HCT116 (cell line): ENCODE measurements at regions not wholly inside any gene's neighbourhood (a gene's known extent, or its start where the extent isn't known, plus 50 kb on each side); places are given as distances from the start of the nearest gene placed in this dataset.

Experiments
- ATAC-seq: fragments of 200-7000 bp; cut with Tn5 transposase; 2 replicates; pipeline ENCODE4 v1.9.1; 2020; ENCODE audit warnings: mild to moderate bottlenecking, moderate library complexity
- BruUV-seq: library from RNA; stranded (reverse); fragments of 400-500 nt; replicated peaks from 2 replicates; lab custom pipeline; 2021; lab: Mats Ljungman, UMichigan
- CTCF ChIA-PET: fragments of 300-600 bp; sonication (Branson Sonifier 250); formaldehyde crosslinking; loops from one replicate; lab custom pipeline; 2021; ENCODE audit warnings: antibody characterized with exemption; lab: Charles Lee
- POLR2A ChIA-PET: fragments of 300-600, 350-600 bp; sonication (Branson Sonifier 250); formaldehyde crosslinking; loops from one replicate; lab custom pipeline; 2021; ENCODE audit warnings: antibody characterized with exemption; lab: Charles Lee
- RAD21 ChIA-PET, 2 experiments: fragments of 300-600 bp; sonication (Branson Sonifier 250); formaldehyde crosslinking; loops; one replicate each; lab custom pipeline; 2023; ENCODE audit warnings: low total read pairs in 2 of 2; ENCODE audit not compliant: uncharacterized antibody in 2 of 2, unreplicated experiment in 2 of 2, low non-redundant PET in 1 of 2; lab: Charles Lee
- DNase-seq: peaks from one replicate; pipeline ENCODE4 v3.0.0-alpha.2; 2010; ENCODE audit warnings: low read depth, low spot score
- H2AFZ ChIP-seq: fragments of 200-600 bp; shearing (Covaris generic), sonication (generic); 2 replicates; pipeline ENCODE4 v1.6.1; 2017; ENCODE audit warnings: low read depth, mixed run types, mixed read lengths, antibody characterized with exemption, low read length; ENCODE audit not compliant: poor library complexity, severe bottlenecking
- H3K27ac ChIP-seq: 2 replicates; pipeline ENCODE4 v1.5.1; 2012; ENCODE audit warnings: low read depth, low read length
- H3K27me3 ChIP-seq: fragments of 200-600 bp; sonication (generic); 2 replicates; pipeline ENCODE4 v1.6.1; 2016; ENCODE audit warnings: mixed run types, low read length, mixed read lengths; ENCODE audit not compliant: insufficient read depth
- H3K36me3 ChIP-seq, 2 experiments: fragments of 200-500 bp in 1 of 2; fragments of 200-600 bp in 1 of 2; sonication (Bioruptor generic) in 1 of 2; sonication (generic) in 1 of 2; 2 replicates each; pipeline versions ENCODE4 v1.5.1 to v1.6.1; 2014 to 2016; ENCODE audit warnings: low read length in 2 of 2, inconsistent platforms in 1 of 2, mixed read lengths in 1 of 2, mixed run types in 1 of 2; ENCODE audit not compliant: insufficient read depth in 2 of 2, control insufficient read depth in 1 of 2
- H3K4me1 ChIP-seq, 2 experiments: fragments of 200-600 bp in 1 of 2; sonication (generic) in 1 of 2; 2 replicates each; pipeline versions ENCODE4 v1.5.1 to v1.6.1; 2012 to 2017; ENCODE audit warnings: low read length in 2 of 2, inconsistent platforms in 1 of 2, mild to moderate bottlenecking in 1 of 2, mixed read lengths in 1 of 2, mixed run types in 1 of 2, moderate library complexity in 1 of 2; ENCODE audit not compliant: insufficient read depth in 2 of 2, control insufficient read depth in 1 of 2
- H3K4me2 ChIP-seq: fragments of 200-600 bp; sonication (generic); 2 replicates; pipeline ENCODE4 v1.6.1; 2017; ENCODE audit warnings: mixed run types, low read length, mixed read lengths
- H3K4me3 ChIP-seq, 2 experiments: fragments of 200-600 bp in 1 of 2; sonication (generic) in 1 of 2; replicated peaks in 1 of 2; 2 replicates each; pipeline ENCODE4 v1.5.1; 2011 to 2016; ENCODE audit warnings: low read length in 2 of 2, control low read depth in 1 of 2, low read depth in 1 of 2, mild to moderate bottlenecking in 1 of 2, mixed read lengths in 1 of 2, mixed run types in 1 of 2
- H3K79me2 ChIP-seq: fragments of 200-600 bp; sonication (generic); 2 replicates; pipeline ENCODE4 v1.6.1; 2017; ENCODE audit warnings: mild to moderate bottlenecking, mixed run types, low read length, moderate library complexity, mixed read lengths; ENCODE audit not compliant: insufficient read depth
- H3K9ac ChIP-seq: fragments of 200-600 bp; sonication (generic); 2 replicates; pipeline ENCODE4 v1.6.1; 2016; ENCODE audit warnings: low read length, mixed read lengths
- H3K9me2 ChIP-seq: fragments of 200-600 bp; sonication (generic), shearing (Covaris generic); 2 replicates; pipeline ENCODE4 v1.6.1; 2017; ENCODE audit warnings: mixed run types, mild to moderate bottlenecking, moderate library complexity; ENCODE audit not compliant: insufficient read depth
- H3K9me3 ChIP-seq, 2 experiments: fragments of 200-500 bp in 1 of 2; fragments of 200-600 bp in 1 of 2; sonication (Bioruptor generic) in 1 of 2; sonication (generic) in 1 of 2; 2 replicates each; pipeline ENCODE4 v1.6.1; 2014 to 2017; ENCODE audit warnings: low read length in 2 of 2, mixed read lengths in 2 of 2, inconsistent platforms in 1 of 2, low read depth in 1 of 2, mild to moderate bottlenecking in 1 of 2, mixed run types in 1 of 2, moderate library complexity in 1 of 2; ENCODE audit not compliant: control insufficient read depth in 1 of 2, insufficient read depth in 1 of 2
- H4K20me1 ChIP-seq: fragments of 200-600 bp; sonication (generic), shearing (Covaris generic); 2 replicates; pipeline ENCODE4 v1.6.1; 2017; ENCODE audit warnings: mixed run types, mild to moderate bottlenecking, moderate library complexity; ENCODE audit not compliant: insufficient read depth
- CTCF ChIP-seq, 3 experiments: fragments of 200-600 bp in 1 of 3; sonication (generic) in 1 of 3; IDR thresholded peaks in 2 of 3; conservative IDR thresholded peaks in 1 of 3; 2 replicates each; pipeline ENCODE4 v1.5.1; 2012 to 2017; ENCODE audit warnings: low read depth in 2 of 3, low read length in 2 of 3, antibody characterized with exemption in 1 of 3, borderline replicate concordance in 1 of 3, control low read depth in 1 of 3, mild to moderate bottlenecking in 1 of 3, mixed read lengths in 1 of 3, mixed run types in 1 of 3, moderate library complexity in 1 of 3; ENCODE audit not compliant: insufficient read depth in 1 of 3
- EGR1 ChIP-seq: IDR thresholded peaks from 2 replicates; pipeline ENCODE4 v1.6.1; 2012; ENCODE audit warnings: low read depth
- ELF1 ChIP-seq: IDR thresholded peaks from 2 replicates; pipeline ENCODE4 v1.6.1; 2012; ENCODE audit warnings: low read depth, borderline replicate concordance
- EZH2 ChIP-seq: fragments of 200-600 bp; sonication (generic); IDR thresholded peaks from 2 replicates; pipeline ENCODE4 v1.6.1; 2017; ENCODE audit warnings: antibody characterized with exemption, mixed run types
- EZH2phosphoT487 ChIP-seq: fragments of 200-600 bp; IDR thresholded peaks from 2 replicates; pipeline ENCODE4 v1.6.1; 2018; ENCODE audit warnings: antibody characterized with exemption, borderline replicate concordance
- MAX ChIP-seq: IDR thresholded peaks from 2 replicates; pipeline ENCODE4 v1.6.1; 2012
- POLR2AphosphoS5 ChIP-seq: IDR thresholded peaks from 2 replicates; pipeline ENCODE4 v1.6.1; 2011; ENCODE audit warnings: mild to moderate bottlenecking, low read depth, low read length, moderate library complexity
- REST ChIP-seq: IDR thresholded peaks from 2 replicates; pipeline ENCODE4 v1.6.1; 2012; ENCODE audit warnings: low read depth
- SIN3A ChIP-seq: IDR thresholded peaks from 2 replicates; pipeline ENCODE4 v1.6.1; 2012; ENCODE audit warnings: low read depth
- ZFX ChIP-seq: fragments of 450-650 bp; IDR thresholded peaks from 2 replicates; pipeline ENCODE4 v1.6.1; 2017
- intact Hi-C: fragments of 100-400 bp; cut with micrococcal nuclease; formaldehyde crosslinking; loops from 2 replicates; pipeline ENCODE4 v1.10.0; 2022

GRCh38 chr2:57397550-57398360 is 648.9 kb upstream of the VRK2 start:
- Histone ChIP-seq H3K4me2 (no peak overlapping the region), H2AFZ (no peak overlapping the region), H3K4me1 (no peaks in the 10 kb centered on the region), H3K9ac (no peak overlapping the region), H3K27me3 (no peaks in the 10 kb centered on the region), H4K20me1 (no peaks in the 10 kb centered on the region), H3K4me3 (no peak overlapping the region), H3K79me2 (no peaks in the 10 kb centered on the region), H3K9me3 (no peaks in the 10 kb centered on the region), H3K9me2 (no peaks in the 10 kb centered on the region), H3K36me3 (no peaks in the 10 kb centered on the region), H3K27ac (no peak overlapping the region)
- TF ChIP-seq POLR2AphosphoS5 (no peak), MAX (no peak), ELF1 (no peak), EGR1 (no peak), SIN3A (no peak), EZH2 (no peak), CTCF (IDR thresholded peaks at IDR 0.05 in 2 of 3, conservative IDR thresholded peaks at IDR 0.05 in 1 of 3; ENCODE audit: borderline replicate concordance in 1 of 3, insufficient read depth in 1 of 3, low read depth in 2 of 3, low read length in 2 of 3) (no peak)
- ChIA-PET POLR2A (no interaction called here), CTCF (no interaction called here), RAD21 (no interaction called here)
- no TSS peak for BruUV-seq
- no peak for ATAC-seq
- intact Hi-C loops: no loop called here
- DNase-seq: no peak

GRCh38 chr2:57399057-57399456 is 647.5 kb upstream of the VRK2 start:
- RAD21 ChIA-PET: no interaction called here
- H3K9ac ChIP-seq: no peak overlapping the region
- no peak overlapping the region for H3K4me2 ChIP-seq
- POLR2A ChIA-PET: no interaction called here
- no peaks in the 10 kb centered on the region for H4K20me1 ChIP-seq
- H3K27me3 ChIP-seq: no peaks in the 10 kb centered on the region
- H3K27ac ChIP-seq: no peak overlapping the region
- no peak for ATAC-seq
- H3K79me2 ChIP-seq: no peaks in the 10 kb centered on the region
- no peaks in the 10 kb centered on the region for H3K9me3 ChIP-seq
- BruUV-seq: no TSS peak
- intact Hi-C loops: no loop called here
- H2AFZ ChIP-seq: no peak overlapping the region
- CTCF ChIA-PET: no interaction called here
- no peak overlapping the region for H3K4me3 ChIP-seq
- H3K4me1 ChIP-seq: no peaks in the 10 kb centered on the region
- DNase-seq: no peak
- no peaks in the 10 kb centered on the region for H3K36me3 ChIP-seq
- no peaks in the 10 kb centered on the region for H3K9me2 ChIP-seq
- TF ChIP-seq ZFX (no peak), REST (no peak), EZH2phosphoT487 (no peak), SIN3A (no peak), CTCF (IDR thresholded peaks at IDR 0.05 in 2 of 3, conservative IDR thresholded peaks at IDR 0.05 in 1 of 3; ENCODE audit: borderline replicate concordance in 1 of 3, insufficient read depth in 1 of 3, low read depth in 2 of 3, low read length in 2 of 3) (no peak), ELF1 (no peak), POLR2AphosphoS5 (no peak)
